ENCODE measurements at regions not wholly inside any gene's neighbourhood (a gene's known extent, or its start where the extent isn't known, plus 50 kb on each side); places are given as distances from the start of the nearest gene placed in this dataset.
A peak's percentile ranks its signal among the peaks of the same experiment; 100 is the strongest.

DNA sequence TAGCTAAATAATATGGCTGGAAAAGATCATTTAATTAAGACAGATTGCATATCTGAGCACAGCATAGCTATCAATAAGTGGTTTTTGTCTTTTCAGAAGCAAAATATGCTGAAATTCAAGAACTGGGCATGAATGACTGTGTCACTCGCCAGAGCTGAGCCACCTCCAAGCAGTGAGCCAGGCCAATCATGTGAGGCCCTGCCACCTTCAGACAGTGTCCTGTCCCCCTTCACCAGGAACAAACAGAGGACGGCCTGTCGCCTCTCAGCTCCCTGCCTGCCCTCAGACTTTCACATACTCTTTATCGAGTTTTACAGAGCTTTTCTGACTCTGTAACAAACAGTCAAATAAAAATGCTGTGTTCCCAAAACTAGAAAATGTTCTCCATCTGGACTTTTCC lies 171.0 kb upstream of the TSC22D1 start:
- H3K9ac ChIP-seq (ENCODE audit: low read depth in 1 of 3, low read length in 3 of 3): peak overlapping the region; percentile 5 to 66 (median 17)
- H3K9me3 ChIP-seq (ENCODE audit: control insufficient read depth in 3 of 3, low read length in 3 of 3): peaks cover 0 to 2% (median 0%) of the 10 kb centered on the region in 3 donors
- no peak overlapping the region for H3K4me3 ChIP-seq (ENCODE audit: low read length in 3 of 3)
- peak overlapping the region; percentile 53 for H3K27ac ChIP-seq (ENCODE audit: low read depth, low read length)
- H3K4me1 ChIP-seq (ENCODE audit: control insufficient read depth in 3 of 3, insufficient read depth in 3 of 3, low read length in 3 of 3): peaks cover 8 to 14% (median 13%) of the 10 kb centered on the region in 3 donors
- no peaks in the 10 kb centered on the region for H3K27me3 ChIP-seq (ENCODE audit: control insufficient read depth in 3 of 3, insufficient read depth in 3 of 3, low read length in 3 of 3)
- no peaks in the 10 kb centered on the region for H3K36me3 ChIP-seq (ENCODE audit: control insufficient read depth in 3 of 3, insufficient read depth in 3 of 3, low read length in 3 of 3)

DNA sequence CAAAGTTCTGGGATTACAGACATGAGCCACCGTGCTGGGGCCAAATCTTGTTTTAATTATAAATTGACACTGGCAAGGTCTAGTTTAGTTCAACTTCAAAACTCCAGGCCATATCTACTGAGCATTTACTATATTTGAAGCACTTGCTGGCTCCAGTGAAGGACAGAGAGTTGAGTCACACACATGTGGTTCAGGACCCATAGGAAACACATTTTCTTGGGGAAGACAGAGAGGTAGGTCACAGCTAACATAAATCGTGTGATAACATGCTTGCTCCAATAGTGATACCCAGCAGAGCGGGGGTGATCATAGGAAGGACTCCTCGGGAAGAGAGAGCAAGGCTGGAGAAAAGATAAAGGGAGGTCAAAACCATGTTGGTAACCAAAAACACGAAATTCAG lies 170.6 kb upstream of the TSC22D1 start:
- Histone ChIP-seq H3K9me3 (ENCODE audit: control insufficient read depth in 3 of 3, low read length in 3 of 3) (peaks cover 0 to 2% (median 0%) of the 10 kb centered on the region in 3 donors), H3K27me3 (ENCODE audit: control insufficient read depth in 3 of 3, insufficient read depth in 3 of 3, low read length in 3 of 3) (no peaks in the 10 kb centered on the region), H3K4me1 (ENCODE audit: control insufficient read depth in 3 of 3, insufficient read depth in 3 of 3, low read length in 3 of 3) (peaks cover 4 to 13% (median 9%) of the 10 kb centered on the region in 3 donors), H3K4me3 (ENCODE audit: low read length in 3 of 3) (no peak overlapping the region), H3K36me3 (ENCODE audit: control insufficient read depth in 3 of 3, insufficient read depth in 3 of 3, low read length in 3 of 3) (no peaks in the 10 kb centered on the region), H3K9ac (ENCODE audit: low read depth in 1 of 3, low read length in 3 of 3) (peak overlapping the region in 1 of 3 donors; percentile 66), H3K27ac (ENCODE audit: low read depth, low read length) (peak overlapping the region; percentile 53)

DNA sequence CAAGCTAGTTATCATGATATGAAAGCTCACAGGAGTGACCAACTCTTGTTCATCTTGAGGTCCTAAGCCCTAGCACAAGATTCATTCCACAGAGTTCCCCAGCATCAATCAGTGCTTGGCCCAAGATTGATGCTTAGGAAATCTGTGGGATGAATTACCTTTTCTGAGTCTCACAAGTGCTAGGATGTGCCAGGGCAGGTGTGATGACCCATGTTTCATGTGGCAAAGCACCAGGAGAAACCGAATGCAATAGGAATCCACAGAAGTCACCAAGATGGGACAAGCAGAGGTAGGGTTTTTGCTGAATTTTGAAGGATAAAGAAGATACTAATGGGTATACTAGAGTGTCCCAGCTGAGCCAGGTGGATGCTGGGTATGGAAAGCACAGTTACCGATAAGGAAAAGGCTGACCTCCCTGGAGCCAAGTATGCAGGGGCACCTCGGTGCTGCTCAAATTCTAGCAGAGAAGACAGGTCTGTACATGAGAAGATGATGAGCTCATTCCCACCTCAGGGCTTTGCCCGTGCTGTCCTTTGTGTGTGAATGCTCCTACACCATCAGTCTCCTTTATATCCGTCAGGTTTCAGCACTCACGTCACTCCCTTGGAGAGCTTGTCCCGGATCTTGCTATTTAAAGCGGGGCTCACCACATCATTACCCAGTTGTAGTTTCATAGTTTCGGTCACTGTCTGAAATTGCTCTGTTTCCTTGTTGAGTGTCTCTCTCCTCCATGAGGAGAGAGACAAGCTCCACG lies 168.9 kb upstream of the TSC22D1 start:
- Histone ChIP-seq H3K27ac (ENCODE audit: low read depth, low read length) (no peak overlapping the region), H3K4me1 (ENCODE audit: control insufficient read depth in 3 of 3, insufficient read depth in 3 of 3, low read length in 3 of 3) (peaks cover 4 to 10% (median 8%) of the 10 kb centered on the region in 3 donors), H3K4me3 (ENCODE audit: low read length in 3 of 3) (no peak overlapping the region), H3K9me3 (ENCODE audit: control insufficient read depth in 3 of 3, low read length in 3 of 3) (peaks cover 0 to 2% (median 0%) of the 10 kb centered on the region in 3 donors), H3K9ac (ENCODE audit: low read depth in 1 of 3, low read length in 3 of 3) (no peak overlapping the region), H3K36me3 (ENCODE audit: control insufficient read depth in 3 of 3, insufficient read depth in 3 of 3, low read length in 3 of 3) (no peaks in the 10 kb centered on the region), H3K27me3 (ENCODE audit: control insufficient read depth in 3 of 3, insufficient read depth in 3 of 3, low read length in 3 of 3) (no peaks in the 10 kb centered on the region)

DNA sequence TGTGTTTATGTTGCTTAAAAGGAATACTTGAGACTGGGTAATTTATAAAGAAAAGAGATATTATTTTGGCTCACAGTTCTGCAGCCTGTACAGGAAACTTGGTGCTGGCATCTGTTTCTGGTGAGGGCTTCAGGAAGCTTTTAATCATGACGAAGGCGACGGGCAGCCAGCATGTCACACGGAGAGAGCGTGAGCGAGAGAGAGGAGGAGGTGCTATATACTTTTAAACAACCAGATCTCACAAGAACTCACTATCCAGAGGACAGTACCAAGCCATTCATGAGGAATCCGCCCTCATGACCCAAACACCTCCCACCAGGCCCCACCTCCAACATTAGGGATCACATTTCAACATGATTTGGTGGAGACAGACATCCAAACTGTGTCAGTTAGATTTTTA lies 163.4 kb upstream of the TSC22D1 start:
- H3K27ac ChIP-seq (ENCODE audit: low read depth, low read length): no peak overlapping the region
- H3K36me3 ChIP-seq (ENCODE audit: control insufficient read depth in 3 of 3, insufficient read depth in 3 of 3, low read length in 3 of 3): no peaks in the 10 kb centered on the region
- H3K4me3 ChIP-seq (ENCODE audit: low read length in 3 of 3): no peak overlapping the region
- H3K9ac ChIP-seq (ENCODE audit: low read depth in 1 of 3, low read length in 3 of 3): no peak overlapping the region
- H3K9me3 ChIP-seq (ENCODE audit: control insufficient read depth in 3 of 3, low read length in 3 of 3): peaks cover 0 to 2% (median 0%) of the 10 kb centered on the region in 3 donors
- H3K4me1 ChIP-seq (ENCODE audit: control insufficient read depth in 3 of 3, insufficient read depth in 3 of 3, low read length in 3 of 3): peaks cover 11 to 18% (median 12%) of the 10 kb centered on the region in 3 donors
- H3K27me3 ChIP-seq (ENCODE audit: control insufficient read depth in 3 of 3, insufficient read depth in 3 of 3, low read length in 3 of 3): no peaks in the 10 kb centered on the region

DNA sequence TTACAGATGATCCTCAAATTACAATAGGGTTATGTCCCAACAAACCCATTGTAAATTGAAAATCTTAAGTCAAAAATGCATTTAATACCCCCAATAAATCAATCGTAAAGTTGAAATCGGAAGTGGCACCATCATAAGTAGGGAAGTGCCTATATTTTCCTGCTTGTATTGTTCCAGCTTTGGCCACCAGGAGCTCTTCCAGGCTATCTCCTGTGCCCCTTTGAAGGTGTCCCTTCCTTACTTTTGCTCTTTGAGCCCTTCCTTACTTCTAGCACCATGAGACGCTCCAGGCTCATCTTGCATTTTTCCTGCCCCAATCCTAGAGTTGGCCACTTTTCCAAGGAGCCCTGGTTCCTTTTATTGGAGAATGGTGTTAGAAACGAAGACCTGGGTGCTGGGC lies 163.0 kb upstream of the TSC22D1 start:
- Histone ChIP-seq H3K9me3 (ENCODE audit: control insufficient read depth in 3 of 3, low read length in 3 of 3) (peaks cover 0 to 2% (median 0%) of the 10 kb centered on the region in 3 donors), H3K27me3 (ENCODE audit: control insufficient read depth in 3 of 3, insufficient read depth in 3 of 3, low read length in 3 of 3) (no peaks in the 10 kb centered on the region), H3K4me1 (ENCODE audit: control insufficient read depth in 3 of 3, insufficient read depth in 3 of 3, low read length in 3 of 3) (peaks cover 15 to 22% (median 16%) of the 10 kb centered on the region in 3 donors)

DNA sequence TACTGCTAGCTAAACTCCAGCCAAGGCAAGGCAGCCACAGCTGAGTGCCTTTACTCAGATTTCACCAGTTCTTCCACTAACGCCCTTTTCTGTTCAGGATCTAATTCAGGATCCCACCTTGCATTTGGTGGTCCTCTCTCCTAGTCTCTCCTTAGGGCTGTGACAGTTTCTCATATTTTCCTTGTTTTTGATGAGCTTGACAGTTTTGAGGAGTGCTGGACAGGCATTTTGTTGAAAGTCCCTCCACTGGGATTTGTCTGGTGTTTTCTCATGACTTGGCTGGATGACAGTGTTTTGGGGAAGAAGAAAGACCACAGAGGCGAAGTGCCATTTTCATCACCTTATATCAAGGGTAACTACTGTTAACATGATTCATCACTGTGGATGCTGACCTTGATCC lies 162.3 kb upstream of the TSC22D1 start:
- no peaks in the 10 kb centered on the region for H3K27me3 ChIP-seq (ENCODE audit: control insufficient read depth in 3 of 3, insufficient read depth in 3 of 3, low read length in 3 of 3)
- H3K27ac ChIP-seq (ENCODE audit: low read depth, low read length): no peak overlapping the region
- peaks cover 17 to 24% (median 18%) of the 10 kb centered on the region in 3 donors for H3K4me1 ChIP-seq (ENCODE audit: control insufficient read depth in 3 of 3, insufficient read depth in 3 of 3, low read length in 3 of 3)
- no peak overlapping the region for H3K4me3 ChIP-seq (ENCODE audit: low read length in 3 of 3)
- peaks cover 0 to 2% (median 0%) of the 10 kb centered on the region in 3 donors for H3K9me3 ChIP-seq (ENCODE audit: control insufficient read depth in 3 of 3, low read length in 3 of 3)
- H3K36me3 ChIP-seq (ENCODE audit: control insufficient read depth in 3 of 3, insufficient read depth in 3 of 3, low read length in 3 of 3): no peaks in the 10 kb centered on the region
- H3K9ac ChIP-seq (ENCODE audit: low read depth in 1 of 3, low read length in 3 of 3): no peak overlapping the region

More for the DNA sequence above, 163.0 kb upstream of the TSC22D1 start:
- no peak overlapping the region for H3K4me3 ChIP-seq (ENCODE audit: low read length in 3 of 3)
- H3K27ac ChIP-seq (ENCODE audit: low read depth, low read length): no peak overlapping the region
- H3K36me3 ChIP-seq (ENCODE audit: control insufficient read depth in 3 of 3, insufficient read depth in 3 of 3, low read length in 3 of 3): no peaks in the 10 kb centered on the region
- H3K9ac ChIP-seq (ENCODE audit: low read depth in 1 of 3, low read length in 3 of 3): no peak overlapping the region

DNA sequence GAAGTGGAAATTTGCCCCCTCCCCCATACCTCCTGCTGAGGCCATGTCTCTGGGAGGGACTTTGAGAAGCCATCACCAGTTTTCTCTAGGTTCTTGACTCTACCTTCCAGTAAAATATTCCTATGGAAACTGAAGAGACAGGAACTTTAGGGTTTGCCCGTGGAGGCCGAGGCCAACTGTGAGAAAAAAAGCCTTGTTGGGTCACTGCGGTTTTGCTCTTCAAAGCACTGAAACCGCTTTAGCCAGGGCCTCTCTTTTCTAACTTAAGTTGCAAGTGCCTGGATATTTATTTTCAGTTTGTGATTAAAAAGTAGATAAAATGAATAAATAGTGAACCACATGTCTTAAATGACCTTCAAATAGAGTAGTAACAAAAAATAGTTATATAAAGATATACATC lies 159.7 kb upstream of the TSC22D1 start:
- H3K36me3 ChIP-seq (ENCODE audit: control insufficient read depth in 3 of 3, insufficient read depth in 3 of 3, low read length in 3 of 3): no peaks in the 10 kb centered on the region

DNA sequence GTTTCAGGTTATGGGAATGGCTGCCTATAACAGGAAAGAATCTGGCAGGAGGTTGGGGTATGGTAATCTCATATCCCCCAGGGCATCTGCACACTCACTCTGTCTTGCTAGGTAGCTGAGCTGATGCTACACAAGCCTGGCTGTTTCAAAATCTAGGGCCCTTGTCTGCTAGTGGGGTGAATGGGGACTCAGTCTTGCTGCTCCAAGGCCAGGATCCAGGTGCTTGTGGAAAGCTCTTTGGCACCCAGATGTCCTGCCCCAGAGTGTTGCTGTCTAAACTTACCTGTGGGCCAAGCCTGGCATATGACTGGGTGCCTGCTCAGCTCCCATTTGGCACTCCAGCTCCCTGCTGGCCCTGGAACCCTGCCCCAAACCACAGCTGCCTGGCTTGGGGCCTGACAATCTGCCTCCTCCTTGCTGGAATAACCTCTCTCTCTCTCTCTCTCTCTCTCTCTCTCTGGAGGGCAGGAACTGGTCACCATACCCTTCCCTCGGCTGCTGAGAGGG lies 158.1 kb upstream of the TSC22D1 start:
- Histone ChIP-seq H3K27ac (ENCODE audit: low read depth, low read length) (peak overlapping the region; percentile 77), H3K4me3 (ENCODE audit: low read length in 3 of 3) (peak overlapping the region in 1 of 3 donors; percentile 23), H3K9ac (ENCODE audit: low read depth in 1 of 3, low read length in 3 of 3) (no peak overlapping the region), H3K36me3 (ENCODE audit: control insufficient read depth in 3 of 3, insufficient read depth in 3 of 3, low read length in 3 of 3) (no peaks in the 10 kb centered on the region), H3K27me3 (ENCODE audit: control insufficient read depth in 3 of 3, insufficient read depth in 3 of 3, low read length in 3 of 3) (no peaks in the 10 kb centered on the region), H3K4me1 (ENCODE audit: control insufficient read depth in 3 of 3, insufficient read depth in 3 of 3, low read length in 3 of 3) (peaks cover 27 to 37% (median 31%) of the 10 kb centered on the region in 3 donors), H3K9me3 (ENCODE audit: control insufficient read depth in 3 of 3, low read length in 3 of 3) (no peaks in the 10 kb centered on the region)

More for the DNA sequence above, 159.7 kb upstream of the TSC22D1 start:
- Histone ChIP-seq H3K9ac (ENCODE audit: low read depth in 1 of 3, low read length in 3 of 3) (no peak overlapping the region), H3K4me1 (ENCODE audit: control insufficient read depth in 3 of 3, insufficient read depth in 3 of 3, low read length in 3 of 3) (peaks cover 27 to 37% (median 31%) of the 10 kb centered on the region in 3 donors), H3K27me3 (ENCODE audit: control insufficient read depth in 3 of 3, insufficient read depth in 3 of 3, low read length in 3 of 3) (no peaks in the 10 kb centered on the region), H3K27ac (ENCODE audit: low read depth, low read length) (no peak overlapping the region), H3K4me3 (ENCODE audit: low read length in 3 of 3) (no peak overlapping the region), H3K9me3 (ENCODE audit: control insufficient read depth in 3 of 3, low read length in 3 of 3) (no peaks in the 10 kb centered on the region)

DNA sequence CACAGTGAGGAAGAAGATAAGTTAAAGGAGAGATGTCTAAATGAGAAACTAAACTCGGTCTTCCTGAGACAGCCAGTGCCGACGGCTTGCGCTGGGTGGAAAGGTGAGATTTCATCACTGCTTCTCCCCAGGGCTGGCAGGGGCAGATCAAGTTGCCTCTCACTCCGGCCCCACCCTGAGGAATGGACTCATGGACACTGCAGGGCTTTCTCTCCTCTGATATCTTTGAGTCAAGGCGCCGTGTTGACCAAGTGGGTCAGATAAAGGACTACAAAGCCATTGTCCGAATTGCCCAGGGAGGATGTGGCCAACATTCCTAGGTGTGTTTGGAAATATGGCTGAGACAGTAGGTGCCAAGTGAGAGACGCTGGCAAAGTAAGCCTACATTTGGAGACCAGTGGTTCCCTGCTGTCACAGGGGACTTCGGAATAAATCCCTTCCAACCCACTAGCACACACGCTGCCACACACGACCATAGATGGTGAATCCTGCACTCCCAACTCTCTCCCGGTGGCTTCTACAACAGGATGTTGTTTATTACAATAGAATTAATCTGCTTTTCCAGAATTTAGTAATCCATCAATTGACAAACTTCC lies 156.5 kb upstream of the TSC22D1 start:
- Histone ChIP-seq H3K9ac (ENCODE audit: low read depth in 1 of 3, low read length in 3 of 3) (peak overlapping the region; percentile 10 to 58 (median 38)), H3K4me1 (ENCODE audit: control insufficient read depth in 3 of 3, insufficient read depth in 3 of 3, low read length in 3 of 3) (peaks cover 22 to 31% (median 26%) of the 10 kb centered on the region in 3 donors), H3K36me3 (ENCODE audit: control insufficient read depth in 3 of 3, insufficient read depth in 3 of 3, low read length in 3 of 3) (no peaks in the 10 kb centered on the region), H3K9me3 (ENCODE audit: control insufficient read depth in 3 of 3, low read length in 3 of 3) (no peaks in the 10 kb centered on the region), H3K27ac (ENCODE audit: low read depth, low read length) (peak overlapping the region; percentile 57), H3K27me3 (ENCODE audit: control insufficient read depth in 3 of 3, insufficient read depth in 3 of 3, low read length in 3 of 3) (no peaks in the 10 kb centered on the region), H3K4me3 (ENCODE audit: low read length in 3 of 3) (peak overlapping the region; percentile 41 to 62 (median 43))

DNA sequence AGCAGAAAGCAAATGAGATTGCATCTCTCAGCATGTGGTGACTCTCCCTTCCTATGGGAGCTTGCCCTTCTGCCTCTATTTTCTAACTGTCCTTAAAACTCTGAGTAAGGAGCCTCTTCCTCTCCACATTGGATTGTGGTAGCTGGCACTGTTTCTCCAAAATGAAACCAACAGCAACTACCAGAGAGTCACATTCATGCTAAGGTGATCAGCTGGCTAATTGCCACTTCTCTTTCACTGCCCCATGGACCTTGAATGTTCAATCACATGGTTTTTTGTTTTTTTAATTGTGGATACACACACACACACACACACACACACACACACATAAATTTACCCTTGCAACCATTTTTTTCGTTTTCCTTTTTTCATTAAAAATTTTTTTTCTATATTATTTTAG lies 154.7 kb upstream of the TSC22D1 start:
- H3K9ac ChIP-seq (ENCODE audit: low read depth in 1 of 3, low read length in 3 of 3): no peak overlapping the region

More for the DNA sequence above, 154.7 kb upstream of the TSC22D1 start:
- H3K9me3 ChIP-seq (ENCODE audit: control insufficient read depth in 3 of 3, low read length in 3 of 3): no peaks in the 10 kb centered on the region
- H3K4me1 ChIP-seq (ENCODE audit: control insufficient read depth in 3 of 3, insufficient read depth in 3 of 3, low read length in 3 of 3): peaks cover 21 to 31% (median 26%) of the 10 kb centered on the region in 3 donors
- no peak overlapping the region for H3K4me3 ChIP-seq (ENCODE audit: low read length in 3 of 3)
- H3K36me3 ChIP-seq (ENCODE audit: control insufficient read depth in 3 of 3, insufficient read depth in 3 of 3, low read length in 3 of 3): no peaks in the 10 kb centered on the region
- no peak overlapping the region for H3K27ac ChIP-seq (ENCODE audit: low read depth, low read length)
- no peaks in the 10 kb centered on the region for H3K27me3 ChIP-seq (ENCODE audit: control insufficient read depth in 3 of 3, insufficient read depth in 3 of 3, low read length in 3 of 3)

All from skeletal muscle tissue (tissue), 3 donors.